HG03025 (cell line): ENCODE measurements at regions not wholly inside any gene's neighbourhood (a gene's known extent, or its start where the extent isn't known, plus 50 kb on each side); places are given as distances from the start of the nearest gene placed in this dataset.
"Not testable (repeated sequence)": the region's sequence is repeated elsewhere in the genome, so short reads cannot be mapped to it uniquely, and the experiment has no call there.

Experiments used
- ATAC-seq: cut with Tn5 transposase; IDR thresholded peaks from one replicate; pipeline ENCODE4 v1.9.1; 2021; ENCODE audit warnings: mild to moderate bottlenecking, moderate library complexity; ENCODE audit not compliant: unreplicated experiment, low FRiP score

DNA sequence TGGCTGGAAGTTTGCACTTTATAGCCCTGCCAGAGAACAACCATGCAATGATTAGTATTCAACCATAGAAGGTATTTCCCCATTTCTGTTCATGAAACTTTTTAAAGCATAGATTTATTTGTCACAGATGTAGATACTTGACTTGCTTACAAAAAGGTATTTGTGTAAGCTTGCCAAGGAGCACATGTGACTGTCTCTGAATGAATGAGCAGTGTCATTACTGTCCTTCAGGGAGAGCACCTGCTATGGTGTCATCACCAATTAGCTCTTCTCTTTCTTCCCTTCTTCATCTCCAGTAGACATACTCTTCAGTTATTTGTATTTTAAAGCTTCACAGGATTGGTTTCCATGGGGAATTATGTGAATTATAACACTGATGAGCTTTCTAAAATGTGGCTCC lies 1064.7 kb upstream of the GRIA3 start:
- ATAC-seq: no peak

- no peak for ATAC-seq
Measured at GRCh38 chrX:122122274-122122673, 1061.8 kb upstream of the GRIA3 start.

- no peak for ATAC-seq
Measured at GRCh38 chrX:122133478-122133877, 1050.6 kb upstream of the GRIA3 start.

GRCh38 chrX:122134291-122134690 lies 1049.8 kb upstream of the GRIA3 start:
- no peak for ATAC-seq

GRCh38 chrX:122135070-122135469 lies 1049.0 kb upstream of the GRIA3 start:
- no peak for ATAC-seq

- ATAC-seq: not testable (repeated sequence)
Measured at GRCh38 chrX:122140219-122140618, 1043.9 kb upstream of the GRIA3 start.

DNA sequence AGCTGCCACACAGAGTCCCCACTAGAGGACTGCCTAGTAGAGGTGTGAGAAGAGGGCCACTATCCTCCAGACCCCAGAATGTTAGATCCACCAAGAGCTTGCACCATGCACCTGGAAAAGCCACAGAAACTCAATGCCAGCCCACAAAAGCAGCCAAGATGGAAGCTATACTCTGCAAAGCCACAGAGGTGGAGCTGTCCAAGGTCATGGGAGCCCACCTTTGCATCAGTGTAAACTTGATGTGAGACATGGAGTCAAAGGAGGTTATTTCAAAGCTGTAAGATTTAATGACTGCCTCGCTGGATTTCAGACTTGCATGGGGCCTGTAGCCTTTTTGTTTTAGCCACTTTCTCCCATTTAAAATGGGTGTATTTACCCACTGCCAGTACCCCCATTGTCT lies 1030.1 kb upstream of the GRIA3 start:
- no peak for ATAC-seq

DNA sequence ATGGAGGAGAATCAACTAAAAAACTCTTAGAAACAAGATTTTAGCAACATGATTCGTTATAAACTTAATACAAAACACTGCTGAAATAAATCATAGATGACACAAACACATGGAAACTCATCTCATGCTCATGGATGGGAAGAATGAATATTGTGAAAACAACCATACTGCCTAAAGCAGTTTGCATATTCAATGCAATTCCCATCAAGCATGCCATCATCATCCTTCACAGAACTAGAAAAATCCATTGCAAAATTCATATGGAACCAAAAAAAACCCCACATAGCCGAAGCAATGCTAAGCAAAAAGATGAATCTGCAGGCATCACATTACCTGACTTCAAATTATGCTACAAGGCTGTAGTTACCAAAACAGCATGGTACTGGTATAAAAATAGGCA lies 1015.8 kb upstream of the GRIA3 start:
- no peak for ATAC-seq

DNA sequence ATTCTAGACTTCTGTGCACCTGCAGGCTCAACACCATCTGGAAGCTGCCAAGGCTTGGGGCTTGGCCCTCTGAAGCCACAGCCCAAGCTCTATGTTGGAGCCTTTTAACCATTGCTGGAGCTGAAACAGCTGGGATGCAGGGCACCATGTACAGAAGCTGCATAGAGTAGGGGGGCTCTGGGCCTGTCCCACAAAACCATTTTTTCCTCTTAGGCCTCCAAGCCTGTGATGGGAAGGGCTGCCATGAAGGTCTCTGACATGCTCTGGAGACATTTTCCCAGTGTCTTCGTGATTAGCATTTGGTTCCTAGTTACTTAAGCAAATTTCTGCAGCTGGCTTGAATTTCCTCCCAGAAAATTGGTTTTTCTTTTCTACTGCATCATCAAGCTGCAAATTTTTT lies 999.3 kb upstream of the GRIA3 start:
- no peak for ATAC-seq

GRCh38 chrX:122187069-122187713 lies 996.9 kb upstream of the GRIA3 start:
- ATAC-seq: no peak

DNA sequence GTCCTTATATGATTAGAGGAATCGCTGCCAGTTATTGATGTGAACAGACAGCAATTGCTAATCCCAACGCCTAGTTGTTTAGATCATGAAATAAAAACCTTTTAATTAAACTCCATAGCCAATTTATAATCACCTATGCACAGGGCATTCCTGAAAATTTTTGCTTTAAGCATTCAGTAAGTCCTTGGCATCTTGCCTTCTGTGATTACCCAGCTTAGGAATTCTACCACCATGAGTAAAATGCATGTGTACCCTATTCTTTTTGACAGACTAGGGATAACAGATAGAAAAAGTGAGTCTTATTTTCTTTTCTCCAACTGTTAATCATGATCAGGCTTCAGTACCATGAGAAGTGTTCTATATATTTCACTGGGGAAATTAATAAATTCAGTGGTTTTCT lies 995.3 kb upstream of the GRIA3 start:
- ATAC-seq: no peak

DNA sequence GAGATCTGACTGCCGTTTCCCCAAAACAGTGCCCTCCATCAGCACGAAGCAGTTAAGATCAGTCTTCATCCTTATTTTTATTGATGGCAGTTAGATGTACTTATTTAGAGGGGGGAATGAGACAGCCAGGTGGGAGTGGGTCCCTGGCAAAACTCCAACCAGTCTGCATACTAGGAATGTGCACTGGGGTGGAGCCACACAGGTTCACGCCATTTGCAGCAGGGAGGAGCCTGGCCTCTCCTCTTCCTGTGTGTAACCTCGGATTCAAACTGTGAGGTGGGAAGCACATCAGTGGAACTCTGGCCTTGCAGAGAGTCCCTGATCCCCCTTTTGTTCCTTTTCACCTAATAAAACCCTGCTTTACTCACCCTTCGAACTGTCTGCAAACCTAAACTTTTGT lies 987.7 kb upstream of the GRIA3 start:
- no peak for ATAC-seq

GRCh38 chrX:122203399-122203798 lies 980.7 kb upstream of the GRIA3 start:
- ATAC-seq: no peak

- ATAC-seq: no peak
Measured at GRCh38 chrX:122218666-122219065, 965.4 kb upstream of the GRIA3 start.

DNA sequence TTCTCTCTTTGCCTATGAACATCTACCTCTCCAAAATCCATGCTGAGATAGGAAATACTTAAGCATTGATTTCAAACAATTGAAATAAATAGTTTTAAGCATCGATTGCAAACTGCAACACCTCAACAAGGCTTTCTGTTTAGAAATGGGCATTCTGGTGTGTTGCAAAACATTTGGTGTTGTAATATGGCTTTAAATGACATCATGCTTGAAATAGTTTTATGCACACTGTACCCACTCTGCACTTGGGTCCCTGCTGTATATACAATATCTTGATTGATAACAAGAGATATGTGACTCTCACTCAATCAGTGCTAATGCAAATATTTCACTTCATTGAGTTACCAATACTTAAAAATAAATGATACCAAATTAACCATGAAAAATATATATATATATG lies 964.9 kb upstream of the GRIA3 start:
- no peak for ATAC-seq

DNA sequence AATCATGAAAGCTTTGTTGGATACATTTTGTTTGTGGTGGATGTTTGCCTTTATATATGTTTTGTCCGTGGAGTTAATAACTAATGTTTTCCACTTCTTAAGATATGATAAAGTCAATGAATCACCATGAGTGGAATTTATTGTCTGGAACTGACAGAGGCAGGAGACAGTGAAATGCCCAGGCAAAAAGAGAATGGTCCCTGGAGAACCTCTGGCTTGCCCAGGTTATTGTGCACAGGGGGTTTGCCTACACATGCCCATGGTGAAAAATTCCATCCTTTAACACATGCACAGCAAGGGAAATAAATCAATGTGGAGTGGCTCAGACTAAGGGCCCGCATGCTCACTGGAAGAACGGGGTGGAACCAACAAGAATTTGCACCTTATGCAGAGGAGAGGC lies 964.3 kb upstream of the GRIA3 start:
- ATAC-seq: no peak

GRCh38 chrX:122220644-122221373 lies 963.3 kb upstream of the GRIA3 start:
- ATAC-seq: no peak

DNA sequence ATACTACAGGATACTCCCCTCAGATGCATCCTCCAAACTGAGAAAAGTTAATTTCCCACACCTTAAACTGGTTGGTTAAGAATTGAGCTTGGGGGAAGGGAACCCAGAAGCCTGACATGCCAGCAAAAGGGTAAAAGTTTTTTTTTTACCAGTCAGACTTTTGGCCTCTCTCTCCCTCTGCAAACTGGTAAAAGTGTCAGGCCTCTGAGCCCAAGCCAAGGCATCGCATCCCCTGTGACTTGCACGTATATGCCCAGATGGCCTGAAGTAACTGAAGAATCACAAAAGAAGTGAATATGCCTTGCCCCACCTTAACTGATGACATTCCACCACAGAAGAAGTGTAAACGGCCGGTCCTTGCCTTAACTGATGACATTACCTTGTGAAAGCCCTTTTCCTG lies 962.3 kb upstream of the GRIA3 start:
- ATAC-seq: not testable (repeated sequence)

DNA sequence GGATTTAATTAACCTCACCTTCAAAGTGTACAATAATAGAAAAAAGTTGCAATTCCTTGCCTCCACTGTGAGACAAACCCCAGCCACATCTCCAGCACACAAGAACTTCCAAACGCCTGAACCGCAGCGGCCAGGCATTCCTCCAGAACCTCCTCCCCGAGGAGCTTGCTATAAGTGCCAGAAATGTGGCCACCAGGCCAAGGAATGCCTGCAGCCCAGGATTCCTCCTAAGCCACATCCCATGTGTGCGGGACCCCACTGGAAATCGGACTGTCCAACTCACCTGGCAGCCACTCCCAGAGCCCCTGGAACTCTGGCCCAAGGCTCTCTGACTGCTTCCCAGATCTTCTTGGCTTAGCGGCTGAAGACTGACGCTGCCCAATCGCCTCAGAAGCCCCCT lies 959.9 kb upstream of the GRIA3 start:
- not testable (repeated sequence) for ATAC-seq

GRCh38 chrX:122238801-122239200 lies 945.3 kb upstream of the GRIA3 start:
- no peak for ATAC-seq

- no peak for ATAC-seq
Measured at GRCh38 chrX:122241959-122242358, 942.1 kb upstream of the GRIA3 start.

DNA sequence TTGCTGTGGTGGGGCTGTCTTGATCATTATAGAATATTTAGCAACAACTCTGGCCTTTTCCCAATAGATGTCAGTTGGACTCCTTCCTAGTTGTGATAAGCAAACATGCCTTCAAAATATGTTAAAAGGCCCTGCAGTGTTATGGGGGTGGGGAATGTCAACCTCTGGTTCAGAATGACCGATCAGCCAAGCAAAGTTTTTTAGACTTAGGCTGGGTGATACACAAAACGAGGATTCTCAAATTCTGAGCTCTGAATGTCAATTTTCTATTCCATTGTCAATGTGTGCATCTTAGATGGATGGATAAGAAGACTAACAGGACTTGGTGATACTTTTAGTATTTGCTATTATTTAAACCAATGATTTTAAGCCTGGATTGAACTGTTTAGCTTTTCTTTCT lies 940.0 kb upstream of the GRIA3 start:
- ATAC-seq: no peak
